Kidney epithelial cell (primary cell): ENCODE measurements at regions not wholly inside any gene's neighbourhood (a gene's known extent, or its start where the extent isn't known, plus 50 kb on each side); places are given as distances from the start of the nearest gene placed in this dataset.

ENCODE experiments used
- DNase-seq: peaks from one replicate; pipeline ENCODE4 v3.0.0-alpha.2; 2010; ENCODE audit warnings: low read depth
- H3K27me3 ChIP-seq: 2 replicates; pipeline ENCODE4 v1.6.0; 2011; ENCODE audit warnings: low read length; ENCODE audit not compliant: control insufficient read depth, insufficient read depth
- H3K36me3 ChIP-seq: 2 replicates; pipeline ENCODE4 v1.5.1; 2011; ENCODE audit warnings: low read length; ENCODE audit not compliant: control insufficient read depth, insufficient read depth
- H3K4me3 ChIP-seq: 2 replicates; pipeline ENCODE4 v1.5.1; 2011; ENCODE audit warnings: low read depth, mild to moderate bottlenecking, control low read depth, low read length
- TF ChIP-seq, protein P1 (sequence below): IDR thresholded peaks from 2 replicates; pipeline ENCODE4 v1.5.1; 2011; ENCODE audit warnings: mild to moderate bottlenecking, moderate library complexity, low read length, control low read depth, inconsistent platforms; ENCODE audit not compliant: insufficient read depth, poor library complexity, severe bottlenecking

DNA sequence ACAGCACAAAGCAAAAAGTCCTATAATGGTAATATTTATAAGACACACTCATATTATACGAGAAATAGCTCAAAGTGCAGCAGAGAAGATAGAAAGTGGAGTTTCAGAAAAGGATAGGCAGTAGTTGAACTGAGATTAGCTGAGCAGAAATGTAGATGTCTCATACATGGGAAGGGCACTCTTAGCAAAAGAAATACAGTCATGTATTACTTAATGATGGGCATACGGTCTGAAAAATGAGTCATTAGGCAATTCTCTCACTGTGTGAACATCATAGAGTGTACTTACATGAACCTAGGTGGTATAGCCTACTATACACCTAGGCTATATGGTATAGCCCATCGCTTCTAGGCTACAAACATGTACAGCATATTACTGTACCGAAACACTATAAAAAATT, 671.3 kb downstream of the RPS29 start:
- DNase-seq: no peak
- TF ChIP-seq, protein P1, sequence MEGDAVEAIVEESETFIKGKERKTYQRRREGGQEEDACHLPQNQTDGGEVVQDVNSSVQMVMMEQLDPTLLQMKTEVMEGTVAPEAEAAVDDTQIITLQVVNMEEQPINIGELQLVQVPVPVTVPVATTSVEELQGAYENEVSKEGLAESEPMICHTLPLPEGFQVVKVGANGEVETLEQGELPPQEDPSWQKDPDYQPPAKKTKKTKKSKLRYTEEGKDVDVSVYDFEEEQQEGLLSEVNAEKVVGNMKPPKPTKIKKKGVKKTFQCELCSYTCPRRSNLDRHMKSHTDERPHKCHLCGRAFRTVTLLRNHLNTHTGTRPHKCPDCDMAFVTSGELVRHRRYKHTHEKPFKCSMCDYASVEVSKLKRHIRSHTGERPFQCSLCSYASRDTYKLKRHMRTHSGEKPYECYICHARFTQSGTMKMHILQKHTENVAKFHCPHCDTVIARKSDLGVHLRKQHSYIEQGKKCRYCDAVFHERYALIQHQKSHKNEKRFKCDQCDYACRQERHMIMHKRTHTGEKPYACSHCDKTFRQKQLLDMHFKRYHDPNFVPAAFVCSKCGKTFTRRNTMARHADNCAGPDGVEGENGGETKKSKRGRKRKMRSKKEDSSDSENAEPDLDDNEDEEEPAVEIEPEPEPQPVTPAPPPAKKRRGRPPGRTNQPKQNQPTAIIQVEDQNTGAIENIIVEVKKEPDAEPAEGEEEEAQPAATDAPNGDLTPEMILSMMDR: no peak
- no peak overlapping the region for H3K4me3 ChIP-seq
- no peaks in the 10 kb centered on the region for H3K27me3 ChIP-seq
- no peaks in the 10 kb centered on the region for H3K36me3 ChIP-seq

DNA sequence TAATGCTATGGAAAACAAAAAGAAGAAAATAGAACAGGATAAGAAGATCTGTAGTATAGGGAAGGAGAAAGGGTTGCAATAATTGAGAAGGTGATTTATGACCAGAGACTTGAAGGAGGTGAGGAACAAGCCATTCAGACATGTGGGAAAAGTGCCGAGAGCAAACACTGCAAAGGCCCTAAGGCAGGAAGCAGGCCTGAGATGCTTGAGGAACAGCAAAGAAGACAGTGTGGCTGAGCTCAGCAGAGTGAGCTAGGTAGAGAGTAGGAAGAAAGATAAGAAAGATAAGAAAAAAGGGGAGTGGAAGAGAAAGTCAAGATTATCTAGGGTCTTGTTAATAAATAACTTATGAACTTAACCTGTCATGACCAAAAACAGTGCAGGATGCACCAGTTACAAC, 671.8 kb downstream of the RPS29 start:
- DNase-seq: no peak
- TF ChIP-seq, protein P1: no peak
- Histone ChIP-seq H3K27me3 (no peaks in the 10 kb centered on the region), H3K4me3 (no peak overlapping the region), H3K36me3 (no peaks in the 10 kb centered on the region)

DNA sequence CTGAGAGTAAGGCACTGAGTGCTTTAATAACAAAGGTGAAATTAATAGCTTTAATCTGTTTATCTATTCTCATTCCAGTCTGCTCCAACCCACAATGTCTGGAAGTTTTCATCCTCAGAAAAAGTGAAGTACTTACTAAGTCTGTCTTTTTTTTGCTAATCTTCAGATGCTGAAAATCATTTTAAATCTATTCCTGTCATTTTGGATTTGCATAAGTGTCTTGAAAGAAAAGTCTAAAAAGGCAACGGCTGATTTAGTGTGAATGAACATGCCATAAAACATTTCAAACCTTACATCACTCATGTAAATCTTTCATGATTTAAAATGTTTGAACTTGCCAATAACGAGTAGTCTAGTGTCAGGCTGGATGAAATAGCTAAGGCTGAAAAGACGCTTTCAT, 685.6 kb downstream of the RPS29 start:
- Histone ChIP-seq H3K27me3 (no peaks in the 10 kb centered on the region), H3K4me3 (no peak overlapping the region), H3K36me3 (no peaks in the 10 kb centered on the region)
- DNase-seq: no peak
- TF ChIP-seq, protein P1: no peak

DNA sequence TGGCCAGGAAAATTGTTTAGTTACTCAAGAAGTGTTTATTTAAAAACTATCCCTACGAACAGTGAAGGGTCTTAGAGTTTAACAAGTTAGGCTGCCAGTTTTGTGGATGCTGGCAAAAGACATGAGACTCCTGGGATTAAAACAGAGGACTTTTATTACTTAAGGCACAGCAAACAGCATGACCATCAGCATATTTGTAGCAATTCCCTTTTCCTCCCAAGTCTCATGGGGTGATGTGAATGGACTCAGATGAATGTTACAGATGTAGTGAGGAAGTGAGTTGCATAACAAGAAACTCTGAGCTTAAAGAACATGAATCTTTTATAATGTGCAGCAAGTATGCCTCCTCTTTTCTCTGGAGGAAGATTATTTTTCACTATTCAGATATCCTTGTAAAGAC, 695.8 kb downstream of the RPS29 start:
- DNase-seq: no peak
- no peak overlapping the region for H3K4me3 ChIP-seq
- TF ChIP-seq, protein P1: no peak
- H3K36me3 ChIP-seq: no peaks in the 10 kb centered on the region
- H3K27me3 ChIP-seq: no peaks in the 10 kb centered on the region

DNA sequence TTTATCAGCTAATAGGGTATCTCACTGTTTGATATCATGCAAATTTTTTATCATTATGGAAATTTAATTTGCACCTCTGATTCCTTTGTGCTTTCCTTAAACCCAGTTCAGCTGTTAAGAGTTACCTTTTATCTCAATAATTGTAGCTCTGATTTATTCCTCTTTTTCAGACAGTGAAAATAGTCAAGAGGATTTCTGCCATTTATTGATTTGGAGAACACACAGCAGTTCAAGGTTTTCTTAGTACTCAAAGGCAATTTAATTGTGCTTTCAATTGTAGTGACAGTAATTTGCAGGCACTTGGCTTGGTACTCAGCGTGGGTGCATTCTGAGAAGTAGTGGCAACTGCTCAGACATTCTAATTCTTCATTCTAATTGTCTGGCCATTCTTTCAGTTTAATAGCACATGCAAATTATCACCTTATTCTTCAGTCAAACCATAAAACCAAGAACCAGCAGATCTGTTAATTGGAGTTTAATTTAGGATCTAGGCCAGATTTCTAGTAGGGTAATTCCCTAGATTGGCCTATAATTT, 709.3 kb downstream of the RPS29 start:
- no peaks in the 10 kb centered on the region for H3K27me3 ChIP-seq
- no peak overlapping the region for H3K4me3 ChIP-seq
- no peaks in the 10 kb centered on the region for H3K36me3 ChIP-seq
- TF ChIP-seq, protein P1: no peak
- no peak for DNase-seq

DNA sequence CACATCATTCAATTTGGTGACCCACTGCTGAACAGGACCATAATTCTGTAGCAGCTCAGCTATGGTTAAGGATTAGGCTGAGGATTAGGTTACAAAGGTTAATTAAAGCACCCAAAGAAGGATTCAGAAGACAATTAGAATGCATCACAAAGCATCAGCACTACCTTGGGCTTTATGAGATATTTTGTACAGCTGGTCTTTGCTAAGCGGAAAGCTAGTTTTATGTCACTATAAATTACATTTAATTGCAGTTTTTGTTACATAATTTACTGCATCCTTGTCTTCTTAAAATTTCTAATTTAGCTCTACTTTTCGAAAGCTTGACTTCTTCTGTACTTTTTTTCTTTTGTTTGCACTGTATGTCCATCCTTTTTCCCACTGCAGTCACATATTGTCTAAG, 711.5 kb downstream of the RPS29 start:
- Histone ChIP-seq H3K27me3 (no peaks in the 10 kb centered on the region), H3K36me3 (no peaks in the 10 kb centered on the region), H3K4me3 (no peak overlapping the region)
- no peak for DNase-seq
- TF ChIP-seq, protein P1: no peak
